ENCODE measurements at regions not wholly inside any gene's neighbourhood (a gene's known extent, or its start where the extent isn't known, plus 50 kb on each side); places are given as distances from the start of the nearest gene placed in this dataset.

GRCh38 chr16:64872101-64872500, 249.8 kb downstream of the CDH11 start:
- TF ChIP-seq ZFX (IDR thresholded peaks at IDR 0.05) (no peak), CTCF (conservative IDR thresholded peaks at IDR 0.05) (no peak)

GRCh38 chr16:64870859-64871258, 251.0 kb downstream of the CDH11 start:
- TF ChIP-seq ZFX (IDR thresholded peaks at IDR 0.05) (no peak), CTCF (conservative IDR thresholded peaks at IDR 0.05) (no peak)
- H3K27ac ChIP-seq, result no peak overlapping the region

More at GRCh38 chr16:64872101-64872500, 249.8 kb downstream of the CDH11 start:
- H3K27ac ChIP-seq, result no peak overlapping the region

- no peak for TF ChIP-seq ZFX (IDR thresholded peaks at IDR 0.05)
- TF ChIP-seq CTCF (conservative IDR thresholded peaks at IDR 0.05), result no peak
Measured at GRCh38 chr16:64869781-64870180, 252.1 kb downstream of the CDH11 start.

GRCh38 chr16:64866021-64866420, 255.8 kb downstream of the CDH11 start:
- H3K27ac ChIP-seq, result no peak overlapping the region
- no peak for TF ChIP-seq CTCF (conservative IDR thresholded peaks at IDR 0.05)
- no peak for TF ChIP-seq ZFX (IDR thresholded peaks at IDR 0.05)

More at GRCh38 chr16:64869781-64870180, 252.1 kb downstream of the CDH11 start:
- H3K27ac ChIP-seq, result no peak overlapping the region

- H3K27ac ChIP-seq, result no peak overlapping the region
Measured at GRCh38 chr16:64865069-64865696, 256.7 kb downstream of the CDH11 start.

GRCh38 chr16:64864232-64864809, 257.5 kb downstream of the CDH11 start:
- H3K27ac ChIP-seq, result no peak overlapping the region
- TF ChIP-seq CTCF (conservative IDR thresholded peaks at IDR 0.05), result no peak
- TF ChIP-seq ZFX (IDR thresholded peaks at IDR 0.05), result no peak

More at GRCh38 chr16:64865069-64865696, 256.7 kb downstream of the CDH11 start:
- TF ChIP-seq ZFX (IDR thresholded peaks at IDR 0.05) (no peak), CTCF (conservative IDR thresholded peaks at IDR 0.05) (no peak)

- no peak for TF ChIP-seq ZFX (IDR thresholded peaks at IDR 0.05)
- no peak for TF ChIP-seq CTCF (conservative IDR thresholded peaks at IDR 0.05)
- H3K27ac ChIP-seq, result no peak overlapping the region
Measured at GRCh38 chr16:64858076-64858475, 263.8 kb downstream of the CDH11 start.

Measured in C4-2B (cell line).